Brain pericyte (primary cell): ENCODE measurements at regions not wholly inside any gene's neighbourhood (a gene's known extent, or its start where the extent isn't known, plus 50 kb on each side); places are given as distances from the start of the nearest gene placed in this dataset.
"Not testable (repeated sequence)": the region's sequence is repeated elsewhere in the genome, so short reads cannot be mapped to it uniquely, and the experiment has no call there.

Experiments
- DNase-seq: peaks from one replicate; pipeline ENCODE4 v3.0.0-alpha.2; 2012; ENCODE audit warnings: low read depth, low spot score

- DNase-seq, result no peak
Observed at GRCh38 chr2:11993749-11994148, 247.3 kb downstream of the LPIN1 start.

- DNase-seq, result no peak
Observed at GRCh38 chr2:11995456-11995855, 249.0 kb downstream of the LPIN1 start.

GRCh38 chr2:11996618-11997017 is 250.2 kb downstream of the LPIN1 start:
- DNase-seq, result no peak

- no peak for DNase-seq
Observed at GRCh38 chr2:11997142-11997541, 250.7 kb downstream of the LPIN1 start.

- no peak for DNase-seq
Observed at GRCh38 chr2:11998218-11998617, 251.8 kb downstream of the LPIN1 start.

DNA sequence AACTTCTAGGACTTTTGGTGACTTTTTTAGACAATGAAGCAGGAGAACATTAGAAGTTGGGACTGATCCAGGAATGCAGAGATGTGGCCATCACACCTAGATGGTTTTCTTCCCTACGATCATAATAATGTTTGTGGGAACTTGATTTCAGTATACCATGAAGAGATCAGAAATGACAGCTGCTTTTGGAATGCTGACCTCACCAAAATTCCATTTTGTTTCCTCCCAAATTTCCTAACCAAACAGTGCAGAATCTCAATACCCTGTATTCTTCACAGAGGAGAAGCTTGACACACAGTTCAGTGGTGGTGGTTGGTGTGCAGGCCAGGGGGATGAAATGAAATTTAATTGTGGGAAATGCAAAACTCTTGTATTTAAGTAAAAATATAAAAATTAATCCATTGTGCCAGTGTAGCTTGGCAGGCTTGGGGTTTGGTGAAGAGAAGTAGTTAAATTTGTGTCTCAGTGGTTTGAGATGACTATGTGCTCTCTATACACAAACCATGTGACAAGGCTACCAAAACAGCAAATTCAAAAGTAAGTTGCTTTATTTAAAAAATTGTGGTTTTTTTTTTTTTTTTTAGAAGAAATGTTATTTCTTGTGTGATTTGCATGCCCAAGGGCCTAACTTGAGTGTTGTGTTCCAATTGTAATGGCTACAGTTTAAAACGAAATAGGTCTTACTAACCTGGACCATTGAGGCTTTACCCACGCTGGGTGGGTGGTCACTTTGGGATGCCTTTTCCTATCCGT is 252.4 kb downstream of the LPIN1 start:
- DNase-seq, result no peak

DNA sequence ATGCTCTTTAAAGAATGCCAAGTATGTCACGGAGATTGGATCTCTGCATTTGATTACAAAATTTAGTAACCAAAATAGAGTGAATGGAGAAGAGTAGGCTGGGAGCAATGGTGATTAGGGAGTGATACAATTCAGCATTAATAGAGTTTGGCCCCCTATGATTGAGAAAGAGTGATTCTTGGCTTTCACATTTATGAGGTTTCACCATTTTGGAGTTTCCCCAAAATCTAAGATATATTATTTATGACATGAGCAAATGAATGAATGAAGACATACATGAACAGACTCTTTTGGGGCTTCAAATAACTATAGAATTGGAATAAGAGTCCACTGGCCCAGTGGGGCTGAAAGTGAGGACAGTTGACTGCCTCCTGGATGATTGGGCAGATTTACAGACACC is 255.2 kb downstream of the LPIN1 start:
- no peak for DNase-seq

DNA sequence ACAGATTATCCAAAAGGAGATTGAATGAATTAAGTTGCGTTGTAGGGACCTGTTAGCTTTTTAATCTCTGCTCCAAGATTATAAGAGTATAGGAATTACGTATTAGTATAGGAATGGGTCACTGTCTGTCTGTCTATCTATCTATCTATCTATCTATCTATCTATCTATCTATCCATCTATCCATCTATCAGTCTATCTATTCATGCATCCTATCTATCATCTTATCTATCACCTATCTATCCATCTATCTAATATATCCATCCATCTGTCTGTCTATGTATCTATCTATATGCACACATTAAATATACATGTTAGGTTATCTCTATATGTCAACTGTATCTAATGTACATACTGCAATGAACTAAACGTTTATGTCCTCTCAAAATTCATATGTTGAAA is 255.8 kb downstream of the LPIN1 start:
- DNase-seq, result no peak

- DNase-seq, result no peak
Observed at GRCh38 chr2:12004713-12005112, 258.3 kb downstream of the LPIN1 start.

DNA sequence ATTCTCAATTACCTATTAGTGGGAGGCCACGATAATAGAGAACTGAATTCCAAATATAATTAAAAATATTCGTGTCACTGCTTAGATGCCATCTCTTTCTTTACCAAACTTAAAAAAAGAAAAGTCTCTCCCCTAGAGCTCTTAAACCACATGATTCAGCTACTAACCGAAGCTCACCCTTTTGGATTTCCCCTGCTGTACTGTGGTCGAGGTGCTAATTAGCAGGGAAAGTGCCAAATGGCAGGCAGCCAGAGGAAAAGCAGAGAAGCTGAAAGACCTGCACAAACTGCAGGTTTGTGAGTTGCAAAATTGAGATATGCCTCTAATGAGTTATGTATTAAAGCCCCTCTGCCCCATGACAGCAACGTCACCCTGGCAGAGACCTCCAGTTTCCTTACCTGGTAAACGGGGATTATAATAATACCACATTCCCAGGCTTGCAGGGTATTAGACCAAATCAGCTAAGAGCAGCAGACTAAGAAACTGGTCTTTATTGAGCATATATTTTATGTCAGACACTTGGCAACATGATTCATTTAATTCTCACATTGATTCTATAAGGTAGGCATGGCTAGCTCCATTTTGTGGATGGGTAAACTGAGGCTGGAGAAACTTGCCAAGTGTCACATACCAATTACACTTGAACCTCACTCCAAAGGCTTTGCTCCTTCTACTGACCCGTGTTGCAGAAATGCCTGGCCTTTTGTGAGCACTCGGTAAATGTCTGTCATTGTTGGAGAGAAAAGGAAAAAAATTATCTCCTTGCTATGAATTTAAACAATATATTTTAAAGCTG is 259.7 kb downstream of the LPIN1 start:
- no peak for DNase-seq

DNA sequence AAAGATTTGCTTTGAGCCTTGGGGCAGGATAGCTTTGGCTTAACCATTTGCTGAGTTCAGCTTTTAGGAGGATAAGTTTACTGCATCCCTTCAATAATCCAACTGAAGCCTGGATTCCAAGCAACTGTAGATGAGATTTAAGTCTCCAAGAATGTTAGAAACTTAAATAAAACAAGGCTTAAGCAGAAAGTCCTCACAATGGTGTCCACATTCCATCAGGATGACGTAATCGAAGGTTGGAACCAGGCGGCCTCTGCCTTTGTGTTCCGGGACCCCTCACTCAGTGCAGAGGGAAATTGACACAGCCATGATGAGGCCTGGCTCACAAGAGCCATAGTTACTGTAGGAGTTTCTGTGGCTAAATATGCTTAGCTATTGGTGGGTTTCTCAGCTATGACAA is 260.4 kb downstream of the LPIN1 start:
- DNase-seq, result no peak

DNA sequence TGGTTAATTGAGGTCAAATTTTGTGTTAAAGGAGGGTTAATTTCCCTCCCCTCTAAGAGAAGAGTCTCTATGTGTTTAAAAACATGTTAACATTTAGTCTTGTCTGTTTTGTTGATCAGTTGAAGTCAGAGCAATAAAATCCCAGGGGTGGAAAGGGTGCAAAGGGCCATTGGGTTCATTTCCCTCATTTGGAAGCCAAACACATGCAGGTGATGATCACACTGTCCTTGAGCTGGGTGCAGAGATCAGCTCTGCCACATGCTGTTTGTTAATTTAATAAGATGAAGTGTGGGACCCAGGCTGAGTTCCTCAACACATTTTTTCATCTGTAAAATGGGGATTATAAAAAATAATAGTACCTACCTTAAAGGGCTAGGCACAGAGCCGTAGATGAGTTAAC is 260.9 kb downstream of the LPIN1 start:
- DNase-seq, result no peak

DNA sequence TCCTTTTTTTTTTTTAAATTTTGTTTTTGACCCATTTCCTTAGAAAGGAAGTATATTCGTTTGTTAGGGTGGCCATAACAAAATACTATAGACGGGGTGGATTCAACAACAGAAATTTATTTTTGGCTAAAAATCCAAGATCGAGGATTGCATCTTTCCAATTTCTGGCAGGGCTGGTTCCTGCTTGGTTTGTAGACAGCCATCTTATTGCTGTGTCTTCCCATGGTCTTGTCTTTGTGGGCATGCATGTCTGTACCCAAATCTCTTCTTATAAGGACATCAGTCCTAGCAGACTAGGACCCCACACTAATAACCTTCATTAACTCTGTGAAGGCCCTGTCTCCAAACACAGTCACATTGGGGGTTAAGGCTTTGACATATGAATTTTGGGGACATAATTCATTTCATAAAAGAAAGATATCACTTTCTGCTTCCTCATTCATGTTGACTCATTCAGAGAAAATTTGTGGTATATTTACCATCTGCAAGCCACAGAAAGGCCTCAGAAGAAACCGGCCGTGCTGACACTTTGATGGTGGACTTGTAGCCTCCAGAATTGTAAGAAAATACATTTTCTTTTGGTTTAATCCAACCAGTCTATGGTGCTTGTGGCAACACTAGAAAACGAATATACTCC is 262.1 kb downstream of the LPIN1 start:
- DNase-seq, result no peak

DNA sequence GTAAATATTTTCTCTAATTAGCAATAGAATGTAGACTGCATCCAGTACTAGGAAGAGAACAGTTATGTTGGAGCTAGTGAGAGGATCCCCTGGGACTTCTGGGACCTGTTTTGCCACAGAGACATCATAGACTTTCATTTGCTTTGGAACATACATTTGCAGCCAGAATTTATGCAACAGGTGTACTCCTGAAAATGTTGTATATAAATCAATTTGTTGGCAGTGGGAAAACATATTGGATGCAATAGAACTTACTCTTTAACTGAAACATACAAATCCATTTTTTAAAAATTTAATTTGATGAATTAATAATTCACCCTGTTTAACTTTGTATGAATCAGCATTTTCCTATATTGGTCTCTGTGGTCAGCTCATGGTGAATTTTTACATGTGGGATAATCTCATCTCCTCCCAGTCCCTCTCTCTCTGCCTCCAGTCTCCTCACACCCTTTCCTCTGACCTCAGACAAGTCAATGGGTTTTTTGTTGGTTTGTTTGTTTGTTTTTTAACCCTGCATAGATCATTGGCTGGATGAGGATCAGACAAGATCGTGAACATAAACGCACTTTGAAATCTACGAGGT is 263.0 kb downstream of the LPIN1 start:
- DNase-seq, result no peak

GRCh38 chr2:12010059-12010458 is 263.6 kb downstream of the LPIN1 start:
- DNase-seq, result no peak

GRCh38 chr2:12010779-12011178 is 264.3 kb downstream of the LPIN1 start:
- DNase-seq, result no peak

GRCh38 chr2:12014088-12014960 is 267.9 kb downstream of the LPIN1 start:
- DNase-seq, result no peak

DNA sequence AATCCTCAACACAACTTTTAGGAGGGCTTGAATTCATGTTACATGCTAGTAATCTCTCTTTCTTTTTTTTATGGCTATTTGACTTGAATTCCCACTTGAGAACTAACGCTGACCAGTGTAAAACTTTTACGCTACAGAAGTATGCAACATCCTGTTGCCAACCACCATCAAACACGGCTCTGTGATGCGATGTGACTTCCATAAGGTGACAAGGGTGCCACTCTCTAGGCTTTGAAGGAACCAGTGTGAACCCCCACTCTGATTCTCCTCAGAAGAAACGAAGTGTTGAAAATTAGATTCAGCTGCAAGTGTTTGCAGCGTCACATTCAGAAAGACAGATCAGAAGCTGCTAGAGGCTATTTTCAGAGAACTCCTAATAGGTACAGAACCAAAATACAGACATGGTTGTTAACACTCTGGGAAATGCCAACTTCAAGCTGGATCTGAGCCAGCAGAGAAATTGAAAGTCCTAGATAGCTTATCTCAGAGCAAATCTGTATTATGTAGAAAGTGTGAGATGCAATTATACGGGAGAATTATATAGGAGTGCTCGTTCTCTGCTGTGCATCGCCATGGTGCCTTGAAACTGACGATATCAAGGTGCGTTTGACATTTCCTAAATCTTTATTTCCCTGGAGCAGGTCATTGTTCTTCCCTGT is 271.2 kb downstream of the LPIN1 start:
- no peak for DNase-seq

DNA sequence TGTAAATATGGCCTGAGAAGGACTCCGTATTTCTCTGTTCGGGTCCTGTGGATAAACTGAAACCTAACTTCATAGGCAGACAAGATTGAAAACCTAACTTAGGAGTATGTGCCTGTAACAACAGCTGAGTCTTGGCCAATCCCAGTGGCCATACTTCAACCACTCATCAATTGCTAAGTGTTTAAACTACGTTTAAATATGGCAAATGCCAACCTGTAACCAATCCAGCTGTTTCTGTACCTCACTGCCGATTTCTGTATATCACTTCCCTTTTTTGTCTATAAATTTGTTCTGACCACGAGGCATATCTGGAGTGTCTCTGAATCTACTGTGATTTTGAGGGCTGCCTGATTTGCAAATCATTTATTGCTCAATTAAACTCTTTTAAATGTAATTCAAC is 272.3 kb downstream of the LPIN1 start:
- not testable (repeated sequence) for DNase-seq

DNA sequence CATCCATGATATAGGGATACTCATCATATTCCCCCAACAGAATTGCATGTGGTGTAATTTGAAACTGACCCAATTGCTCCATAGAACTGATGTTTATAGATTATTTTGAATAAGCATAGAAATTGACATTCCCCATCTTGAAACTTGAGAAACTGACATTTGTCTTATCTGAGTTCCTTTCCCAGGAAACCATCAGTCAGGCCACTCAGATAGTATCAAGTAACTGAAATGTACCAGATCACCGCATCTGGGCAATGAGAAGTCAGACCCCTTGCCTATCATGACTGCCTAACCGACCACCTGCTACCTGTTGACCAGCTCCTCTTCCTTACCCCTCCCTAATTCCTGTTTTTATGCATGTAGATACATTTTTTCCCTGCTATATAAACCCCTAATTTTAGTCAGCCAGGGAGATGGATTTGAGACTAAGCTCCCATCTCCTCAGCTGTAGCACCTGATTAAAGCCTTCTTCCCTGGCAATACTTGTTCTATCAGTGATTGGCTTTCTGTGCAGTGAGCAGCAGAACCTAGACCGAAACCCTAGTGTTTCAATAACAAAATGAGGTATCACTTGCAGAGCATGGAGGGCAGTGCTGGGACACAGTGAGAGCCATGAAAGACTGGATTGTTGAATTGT is 274.5 kb downstream of the LPIN1 start:
- no peak for DNase-seq
